ENCODE measurements at regions not wholly inside any gene's neighbourhood (a gene's known extent, or its start where the extent isn't known, plus 50 kb on each side); places are given as distances from the start of the nearest gene placed in this dataset.

DNA sequence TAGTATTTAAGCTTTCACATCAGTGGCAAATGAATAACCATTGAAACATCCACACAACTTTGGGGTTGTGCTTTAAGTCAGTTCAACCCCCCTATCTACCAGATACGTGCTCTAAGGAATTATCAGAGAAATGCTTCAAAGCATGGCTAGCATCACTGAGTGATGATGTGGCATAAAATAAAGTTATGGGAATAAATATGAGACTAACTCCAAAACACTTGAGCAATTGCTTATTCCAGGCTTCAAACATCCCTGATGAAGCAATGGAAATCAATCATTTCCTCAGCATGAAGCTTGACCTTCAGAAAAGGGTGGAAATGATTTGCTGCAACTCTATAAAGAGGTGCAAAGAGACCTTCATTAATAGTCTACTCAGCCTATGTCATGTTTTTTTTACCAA, 292.0 kb upstream of the SMC2 start:
- no peak for DNase-seq

DNA sequence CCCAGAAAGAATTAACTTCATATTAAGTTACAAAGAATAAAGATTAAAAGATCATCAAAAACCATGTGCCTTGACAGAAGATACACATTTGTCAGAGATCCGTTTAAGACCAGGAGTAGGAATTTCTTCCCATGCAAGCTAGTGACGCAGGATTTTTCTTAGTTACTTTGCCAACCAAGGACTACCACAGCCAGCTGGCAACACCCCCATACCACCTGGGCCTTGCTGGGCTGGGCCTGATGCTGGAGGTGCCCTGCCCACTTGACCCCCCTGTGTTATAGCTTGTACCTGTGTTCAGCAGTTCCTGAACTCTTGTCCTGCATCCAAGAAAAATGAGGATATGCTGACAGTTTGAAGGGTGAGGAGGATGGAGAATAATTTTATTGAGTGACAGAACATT, 290.9 kb upstream of the SMC2 start:
- DNase-seq = no peak

DNA sequence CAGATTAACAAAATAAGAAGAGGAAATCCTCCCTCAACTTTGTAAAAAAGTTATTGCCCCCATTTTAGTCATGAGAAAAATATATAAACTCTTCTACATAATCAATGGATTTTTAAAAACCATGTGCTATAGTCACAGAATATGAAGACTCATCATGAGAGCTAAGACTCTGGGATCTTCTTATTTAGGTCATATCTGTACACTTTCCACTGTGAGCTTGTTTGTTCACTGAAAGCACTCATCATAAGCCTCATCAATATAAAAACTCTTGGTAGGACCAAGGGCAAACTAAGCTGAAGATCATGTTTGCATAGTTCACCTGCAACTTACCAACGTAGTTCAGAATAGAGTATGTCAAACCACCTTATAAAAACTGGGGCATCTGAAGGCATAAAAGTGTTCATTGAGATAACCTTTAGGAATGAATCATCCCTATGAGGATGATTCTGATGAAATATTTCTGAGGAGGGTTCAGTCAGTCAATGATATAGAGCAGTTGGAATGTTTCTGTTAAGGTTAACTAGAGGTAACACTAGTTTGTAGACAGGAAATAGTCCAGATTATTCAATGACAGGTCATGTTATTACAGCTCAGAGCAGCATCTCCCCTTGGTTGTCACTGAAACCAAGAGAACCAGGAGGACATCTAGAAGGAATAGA, 289.9 kb upstream of the SMC2 start:
- no peak for DNase-seq

DNA sequence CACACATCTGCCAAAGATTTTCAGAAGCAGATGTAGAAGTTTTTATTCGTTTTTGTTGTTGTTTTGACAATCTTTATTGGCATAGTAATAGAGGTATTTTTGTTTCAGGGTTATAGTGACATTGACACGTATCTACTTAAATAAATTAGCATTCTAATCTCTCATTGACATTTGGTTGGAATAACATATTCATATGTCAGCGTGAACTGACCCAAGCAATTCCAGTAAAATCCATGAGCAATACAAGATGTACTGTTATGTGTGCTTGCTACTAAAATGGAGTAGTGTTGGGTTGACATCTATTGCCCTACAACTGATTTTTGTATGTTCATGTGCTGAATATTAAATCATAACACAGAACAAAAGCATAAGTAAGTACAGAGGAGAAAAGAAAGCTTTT, 284.4 kb upstream of the SMC2 start:
- DNase-seq = no peak

DNA sequence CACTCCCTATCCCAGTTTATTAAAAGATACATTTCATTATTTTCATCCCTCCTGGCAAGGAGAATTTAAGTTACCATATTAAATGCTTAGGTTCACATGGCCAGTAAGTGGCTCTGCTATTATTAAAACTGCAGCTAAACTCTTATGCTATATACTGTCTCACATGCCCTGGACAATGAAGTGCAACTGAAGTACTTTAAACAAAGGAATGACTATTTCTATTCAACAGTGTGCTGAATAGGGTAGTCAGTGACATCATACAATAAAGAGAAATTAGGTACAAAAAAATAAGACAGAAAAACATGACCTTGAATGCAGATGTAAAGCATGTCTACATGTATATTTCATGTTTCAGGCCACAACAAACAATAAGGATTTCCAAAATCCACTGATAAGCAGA, 282.6 kb upstream of the SMC2 start:
- no peak for DNase-seq

DNA sequence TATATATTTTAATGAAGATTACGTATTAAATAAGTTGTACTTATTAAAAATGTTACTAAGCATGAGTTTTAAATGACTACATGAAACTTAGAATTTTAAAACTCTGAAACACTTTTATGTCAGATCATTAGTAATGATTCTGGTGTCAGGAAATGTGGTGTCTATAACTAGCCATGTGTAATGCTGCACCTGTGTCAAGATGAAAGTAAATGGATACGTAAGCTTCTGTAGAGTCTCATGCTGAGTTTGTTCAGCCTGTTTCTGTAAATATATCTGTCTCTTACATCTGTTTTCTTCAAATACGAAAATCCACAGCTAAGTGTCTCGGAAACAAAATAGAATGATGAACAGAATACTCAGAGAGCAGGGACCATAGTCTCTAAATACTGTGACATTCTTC, 278.0 kb upstream of the SMC2 start:
- peak; percentile 47 to 51 for DNase-seq

DNA sequence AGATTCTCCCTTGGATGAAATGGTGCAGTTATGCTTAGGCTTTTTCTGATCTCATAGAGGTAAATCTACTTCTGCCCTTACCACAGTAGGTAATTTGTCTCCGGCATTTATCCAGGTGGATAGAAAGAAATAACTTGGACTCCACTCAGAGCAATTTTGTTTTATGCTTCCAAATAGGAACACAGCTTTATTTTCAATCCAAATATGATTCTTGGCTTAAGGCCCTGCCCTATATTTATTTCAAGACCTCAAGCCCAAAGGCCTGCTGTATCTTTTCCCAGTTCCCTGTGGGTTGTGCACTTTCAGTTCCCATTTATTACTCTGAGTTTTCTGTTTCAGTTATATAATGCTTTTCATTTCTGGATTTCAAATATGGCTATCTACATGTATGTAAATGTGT, 274.2 kb upstream of the SMC2 start:
- no peak for DNase-seq

DNA sequence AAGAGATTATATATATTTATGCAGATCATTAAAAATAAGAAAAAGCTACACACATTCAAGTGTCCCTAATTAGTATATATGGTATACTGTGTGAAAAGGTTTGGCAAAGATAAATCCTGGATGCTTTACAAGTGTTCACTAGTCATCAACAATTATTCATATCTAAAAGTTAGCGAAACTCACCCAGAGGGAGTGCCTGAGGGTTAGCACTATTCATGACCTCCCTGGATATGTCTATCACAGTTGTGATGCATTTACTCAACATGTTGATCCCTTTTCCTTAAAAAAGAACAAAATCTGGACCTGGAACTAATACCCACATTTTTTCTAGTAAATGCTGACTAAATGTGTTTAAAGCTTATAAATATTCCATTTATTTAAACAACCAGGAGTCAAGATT, 273.0 kb upstream of the SMC2 start:
- DNase-seq = no peak

DNA sequence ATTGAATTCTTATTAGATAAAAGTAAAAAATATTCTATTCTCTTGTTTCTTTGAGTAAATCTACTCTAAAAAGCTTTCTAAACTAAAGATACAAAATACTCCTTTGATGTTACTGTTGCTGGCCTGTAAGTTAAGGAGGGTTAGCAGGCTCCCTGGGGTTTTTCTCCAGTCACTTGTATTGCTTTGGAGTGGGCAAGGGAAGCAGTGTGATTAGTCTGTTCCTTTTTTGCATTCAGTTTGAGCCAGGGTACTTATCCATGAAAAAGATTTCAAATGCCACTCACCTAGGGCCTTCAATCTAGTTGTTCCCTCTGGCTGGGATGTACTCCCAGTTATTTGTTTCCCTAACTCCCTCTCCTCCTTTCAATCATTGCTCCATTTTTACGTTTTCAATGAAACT, 256.2 kb upstream of the SMC2 start:
- no peak for DNase-seq

DNA sequence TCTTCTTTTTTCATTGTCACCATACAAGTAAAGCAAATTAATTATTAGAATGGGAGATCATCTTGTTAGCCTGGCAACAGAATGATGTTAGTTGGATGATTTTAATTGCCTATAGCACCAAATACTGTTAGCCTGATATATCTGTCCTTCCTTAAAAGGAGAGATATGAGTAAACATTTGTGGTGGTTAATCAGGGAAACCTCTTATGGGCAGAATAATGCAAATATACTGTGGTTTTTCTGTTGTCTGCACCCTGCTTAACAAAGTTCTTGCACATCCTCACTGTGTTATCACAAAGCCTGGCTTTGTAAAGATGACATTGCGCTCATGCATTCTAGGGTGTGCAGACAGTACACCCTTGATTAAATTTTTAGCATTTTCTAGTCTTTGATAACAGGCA, 254.9 kb upstream of the SMC2 start:
- DNase-seq = no peak

DNA sequence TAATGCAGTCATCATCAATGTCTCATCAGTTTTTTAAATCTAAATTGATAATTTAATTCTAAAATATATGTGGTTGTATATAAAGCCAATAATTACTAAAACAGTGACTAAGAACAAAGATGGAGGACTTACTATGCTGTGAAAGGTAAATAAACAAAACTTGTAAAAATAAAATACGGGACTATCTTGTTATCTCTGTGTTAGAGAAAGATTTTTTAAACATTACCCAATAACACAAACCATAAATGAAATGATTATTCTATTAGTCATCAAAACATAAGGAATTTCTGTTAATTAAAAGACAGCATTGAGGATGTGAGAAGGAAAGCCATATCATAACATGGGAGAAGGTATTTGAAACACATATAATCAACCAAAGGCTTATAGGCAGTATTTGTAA, 226.2 kb upstream of the SMC2 start:
- no peak for DNase-seq

DNA sequence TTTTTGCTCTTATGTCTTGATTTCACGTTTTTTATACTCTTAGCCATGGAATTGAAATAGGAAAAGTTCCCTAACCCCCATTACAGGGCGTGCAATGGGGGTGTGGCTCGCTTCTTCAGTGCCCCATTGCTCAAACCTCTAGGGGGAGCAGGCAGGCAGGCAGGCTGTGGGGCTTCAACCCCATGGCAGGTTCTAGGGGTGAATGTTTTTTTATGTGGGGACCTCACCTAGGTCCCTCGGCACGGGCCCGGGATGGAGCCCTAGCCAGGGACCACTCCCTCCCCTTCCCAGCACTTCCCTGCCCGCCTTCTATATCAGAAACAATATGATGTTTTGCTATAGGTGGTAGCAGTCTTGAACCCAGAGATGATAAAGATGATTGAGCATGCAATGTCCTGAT, 221.3 kb upstream of the SMC2 start:
- no peak for DNase-seq

DNA sequence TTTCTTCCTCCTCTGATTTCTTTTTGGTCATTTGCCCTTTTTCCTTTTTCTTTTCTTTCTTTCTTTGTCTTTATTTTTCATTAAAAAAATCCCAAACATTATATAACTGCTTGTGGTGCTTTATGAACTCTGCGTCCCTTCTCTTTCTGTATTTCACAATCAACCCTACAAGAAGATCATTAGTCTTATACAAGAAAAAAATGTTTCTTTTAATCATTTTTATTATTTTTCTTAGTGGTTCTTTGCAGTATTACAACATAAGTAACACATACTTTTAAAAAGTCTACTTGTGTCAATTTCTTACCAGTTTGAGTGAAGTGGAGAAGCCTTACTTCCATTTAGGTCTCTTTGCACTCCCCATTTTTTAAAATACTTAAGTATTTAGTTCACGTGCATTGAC, 212.7 kb upstream of the SMC2 start:
- no peak for DNase-seq

DNA sequence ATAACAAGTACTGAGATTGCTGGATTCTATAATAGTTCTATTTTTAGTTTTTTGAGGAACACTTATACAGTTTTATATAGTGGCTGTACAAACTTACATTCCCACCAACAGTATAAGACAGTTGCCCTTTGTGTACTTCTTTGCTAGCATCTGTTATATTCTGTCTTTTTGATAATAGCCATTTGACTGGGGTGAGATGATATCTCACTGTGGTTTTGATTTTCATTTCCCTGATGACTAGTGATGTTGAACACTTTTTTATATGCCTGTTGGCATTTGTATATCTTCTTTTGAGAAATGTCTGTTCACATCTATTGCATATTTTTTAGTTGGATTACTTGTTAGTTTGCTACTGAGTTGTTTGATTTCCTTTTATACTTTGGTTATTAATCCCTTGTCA, 204.1 kb upstream of the SMC2 start:
- DNase-seq = no peak

DNA sequence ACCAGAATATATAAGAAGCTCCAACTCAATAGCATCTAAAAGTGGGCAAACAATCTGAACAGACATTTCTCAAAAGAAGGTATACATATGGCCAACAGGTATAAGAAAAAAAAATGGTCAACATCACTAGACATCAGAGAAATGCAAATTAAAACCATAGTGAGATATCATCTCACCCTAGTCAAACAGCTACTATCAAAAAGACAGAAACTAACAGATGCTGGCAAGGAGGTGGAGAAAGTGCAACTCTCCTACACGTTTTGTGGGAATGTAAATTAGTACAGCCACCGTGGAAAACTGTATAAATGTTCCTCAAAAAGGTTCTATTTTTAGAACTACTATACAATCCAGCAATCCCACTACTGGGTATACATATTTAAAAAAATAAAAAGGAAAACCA, 199.9 kb upstream of the SMC2 start:
- no peak for DNase-seq

DNA sequence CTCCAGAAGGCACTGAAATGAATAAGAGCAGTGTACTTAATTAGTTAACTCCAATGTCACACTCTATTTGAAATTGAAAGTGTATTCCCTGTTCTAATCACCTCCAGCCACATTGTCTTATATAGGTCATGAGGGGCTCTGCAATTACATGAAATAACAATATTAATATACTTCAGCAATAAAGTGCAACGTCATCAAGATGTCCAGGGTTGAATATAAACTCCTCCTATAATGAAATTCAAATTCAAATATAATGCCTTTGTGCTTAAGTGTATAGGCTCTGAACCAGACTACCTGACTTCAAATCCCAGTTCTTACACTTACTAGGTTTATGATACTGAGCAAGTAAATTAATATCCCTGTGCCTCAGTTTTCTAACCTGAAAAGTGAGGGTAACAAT, 195.6 kb upstream of the SMC2 start:
- DNase-seq = no peak

DNA sequence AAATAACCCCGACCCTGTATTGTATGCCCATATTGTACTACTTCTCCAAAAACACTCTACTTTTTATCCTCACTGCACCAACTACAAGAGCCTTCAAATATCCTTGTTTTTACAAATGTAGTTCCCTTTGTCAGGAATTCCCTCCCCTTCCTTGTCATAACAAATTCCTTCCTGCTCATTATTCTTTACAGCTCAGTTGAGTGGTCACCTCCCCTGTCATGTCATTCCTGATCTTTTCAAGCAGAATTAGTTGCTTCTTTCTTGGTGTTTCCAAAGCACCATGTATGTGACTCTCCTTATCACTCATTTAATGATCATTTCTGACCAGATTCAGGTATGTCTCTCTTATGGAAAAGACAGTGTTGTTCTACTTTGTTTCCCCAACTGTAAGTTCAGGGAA, 194.2 kb upstream of the SMC2 start:
- DNase-seq = peak in 1 of 2 experiments; percentile 10

DNA sequence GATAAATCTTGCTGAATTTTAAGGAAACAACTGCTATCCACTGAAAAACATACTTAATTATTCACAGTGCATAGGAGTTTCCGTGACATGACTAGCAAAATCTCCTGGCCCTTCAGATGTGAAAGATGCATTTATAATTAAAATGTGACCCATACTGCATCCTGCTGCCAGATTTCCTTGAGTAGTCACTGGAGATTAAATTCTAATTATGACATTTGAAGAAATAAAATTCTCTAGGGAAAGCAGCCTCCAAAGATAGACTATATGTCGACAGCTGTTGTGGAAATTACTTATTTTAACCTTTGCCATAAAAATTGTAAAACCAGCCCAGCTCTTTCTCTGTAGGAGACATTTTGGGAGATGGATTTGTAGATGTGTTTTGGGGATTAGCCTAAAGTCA, 193.6 kb upstream of the SMC2 start:
- no peak for DNase-seq

DNA sequence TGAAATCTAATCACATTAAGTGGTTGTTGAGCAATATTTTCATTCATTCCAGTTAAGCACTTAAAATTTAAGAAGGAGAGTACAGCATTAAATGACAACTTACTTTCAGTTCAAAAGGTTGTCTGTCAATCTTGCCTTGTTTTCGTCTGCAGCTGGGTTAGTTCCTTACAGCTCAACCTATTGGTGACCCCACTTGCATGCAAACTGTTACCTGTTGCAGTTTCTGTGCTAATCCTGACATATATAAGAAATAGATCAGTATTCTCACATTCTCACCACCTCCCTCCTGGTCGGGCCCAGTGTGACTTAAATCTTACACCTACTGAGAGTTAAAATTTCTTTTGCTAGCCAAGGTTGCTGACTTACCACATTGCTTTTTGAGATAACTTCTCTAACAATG, 191.8 kb upstream of the SMC2 start:
- DNase-seq = no peak

DNA sequence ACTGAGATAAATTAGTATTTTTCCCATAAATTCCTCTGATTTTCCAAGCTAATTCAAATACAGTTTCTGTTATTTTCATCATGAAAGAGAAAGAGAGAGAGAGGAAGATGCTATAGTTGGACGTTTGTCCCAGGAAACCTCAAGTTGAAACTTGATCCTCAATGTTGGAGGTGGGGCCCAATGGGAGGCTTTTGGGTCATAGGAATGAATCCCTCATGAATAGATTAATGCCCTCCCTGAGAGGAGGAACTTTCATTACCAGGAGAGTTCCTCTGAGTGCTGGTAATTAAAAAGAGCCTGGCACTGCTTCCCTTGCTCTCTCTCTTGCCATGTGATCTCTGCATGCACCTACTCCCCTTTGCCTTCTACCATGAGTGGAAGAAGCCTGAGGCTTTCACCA, 189.9 kb upstream of the SMC2 start:
- DNase-seq = no peak

DNA sequence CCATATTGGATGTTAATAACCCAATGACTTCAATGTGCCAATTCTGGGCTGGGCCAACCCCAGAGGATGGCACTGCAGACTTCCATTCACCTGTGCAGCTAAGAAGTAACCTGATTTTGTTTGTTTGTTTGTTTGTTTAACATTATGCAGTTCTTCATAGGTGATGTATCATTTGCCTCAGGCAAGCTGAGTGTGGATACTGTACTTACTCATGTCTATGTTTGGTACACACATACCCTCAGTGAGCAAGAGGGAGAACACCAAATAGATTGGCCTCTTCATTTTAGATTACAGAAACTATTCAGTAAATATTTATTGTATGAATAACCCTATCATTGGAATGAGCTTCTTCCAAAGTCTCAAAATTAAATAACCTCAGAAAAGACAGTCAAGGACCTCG, 180.2 kb upstream of the SMC2 start:
- DNase-seq = no peak

DNA sequence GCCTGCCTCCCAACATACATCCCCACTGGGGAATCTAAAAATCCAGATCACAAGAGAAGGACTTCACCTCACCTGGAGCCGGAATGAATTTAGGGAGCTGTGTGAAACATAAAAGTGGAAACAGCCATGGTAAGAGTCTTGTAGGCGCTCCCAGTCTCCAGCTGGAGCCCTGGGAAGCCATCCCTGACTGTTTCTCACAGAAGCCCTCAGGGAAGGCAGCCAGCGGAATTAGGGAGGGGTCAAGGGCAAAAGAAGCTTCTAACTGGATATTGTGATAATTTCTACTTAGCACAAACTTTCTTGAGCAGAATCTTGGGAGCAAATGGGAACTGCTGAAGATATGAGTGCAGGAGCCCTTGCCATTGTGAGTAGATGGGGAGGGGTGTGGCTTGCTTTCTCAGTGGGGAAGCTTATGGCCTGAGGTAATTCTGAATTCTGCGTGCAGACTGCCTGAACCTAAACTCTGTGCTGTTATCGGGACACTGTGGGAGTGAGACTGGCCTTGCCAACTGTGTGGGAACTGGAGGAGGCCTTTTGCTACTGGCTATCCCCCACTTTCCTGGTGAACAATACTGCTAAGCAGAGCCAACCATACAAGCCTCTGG, 174.4 kb upstream of the SMC2 start:
- DNase-seq = no peak

DNA sequence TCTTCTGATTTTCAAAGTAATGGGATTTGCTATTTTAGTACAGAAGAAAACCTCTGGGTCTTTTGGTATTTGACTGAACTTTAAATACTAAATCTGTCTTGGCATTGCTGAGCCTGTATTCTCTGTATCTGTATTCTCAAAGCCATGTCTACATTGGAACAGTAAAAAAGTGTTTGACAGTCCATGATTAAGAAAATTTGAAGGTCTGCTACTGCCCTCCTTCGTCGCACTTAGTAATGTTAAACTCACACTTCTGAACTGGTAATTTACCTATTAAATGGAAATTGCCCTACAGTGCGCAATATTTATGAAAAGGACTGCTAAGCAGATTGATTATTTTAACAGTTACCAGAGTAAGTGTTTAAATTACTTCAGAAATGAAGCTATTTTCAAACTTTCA, 165.7 kb upstream of the SMC2 start:
- no peak for DNase-seq

DNA sequence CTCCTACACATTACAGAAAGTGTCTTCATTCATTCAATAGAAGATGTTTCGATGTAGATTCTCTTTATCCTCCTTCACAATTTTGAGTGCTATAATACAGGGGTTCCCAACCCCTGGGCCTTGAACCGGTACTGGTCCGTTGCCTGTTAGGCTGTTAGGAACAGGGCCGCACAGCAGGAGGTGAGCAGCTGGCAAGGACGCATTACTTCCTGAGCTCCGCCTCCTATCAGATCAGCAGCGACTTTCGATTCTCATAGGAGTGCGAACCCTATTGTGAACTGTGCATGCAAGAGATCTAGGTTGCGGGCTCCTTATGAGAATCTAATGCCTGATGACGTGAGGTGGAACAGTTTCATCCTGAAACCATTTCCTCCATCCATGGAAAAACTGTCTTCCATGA, 153.0 kb upstream of the SMC2 start:
- no peak for DNase-seq

DNA sequence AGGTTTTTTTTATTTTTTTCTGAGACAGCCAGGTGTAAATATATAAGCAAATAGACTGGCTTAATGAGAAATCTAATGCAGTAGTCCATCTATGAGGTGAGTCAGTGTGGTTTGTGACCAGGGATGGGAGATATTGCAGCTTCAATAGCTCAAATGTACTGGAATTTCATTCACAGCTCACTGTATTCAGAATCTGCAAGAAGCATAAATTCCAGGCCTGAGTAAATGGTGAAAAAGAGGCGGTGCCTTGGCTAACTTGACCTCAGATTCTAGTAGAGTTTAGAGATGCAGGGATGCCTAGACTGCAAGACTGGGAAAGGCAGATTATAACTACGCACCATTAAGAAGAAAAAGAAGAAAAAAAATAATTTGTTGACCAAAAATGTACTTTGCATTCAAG, 151.9 kb upstream of the SMC2 start:
- peak; percentile 27 to 59 for DNase-seq

DNA sequence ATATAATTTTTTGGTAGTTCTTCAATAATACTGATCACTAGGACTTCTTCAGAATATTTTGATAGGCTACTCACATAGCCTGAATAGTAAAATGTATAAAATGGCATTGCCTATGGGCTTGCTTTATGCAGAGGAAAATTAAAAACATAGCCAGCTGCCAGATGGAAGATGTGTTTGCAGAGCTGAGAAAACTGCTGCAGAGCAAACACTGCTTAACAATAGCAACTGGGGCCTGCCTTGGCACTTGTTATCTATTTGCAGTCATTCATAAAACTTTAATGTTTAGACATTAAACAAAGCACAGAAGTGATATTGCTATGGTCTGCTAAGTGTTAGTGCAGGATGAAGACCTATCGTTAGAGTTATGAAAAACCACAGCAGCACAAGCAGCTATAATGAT, 151.5 kb upstream of the SMC2 start:
- DNase-seq = peak; percentile 89 to 90

Measured in SHP77 (cell line).